Breast epithelium (tissue), 3 donors: ENCODE measurements at regions not wholly inside any gene's neighbourhood (a gene's known extent, or its start where the extent isn't known, plus 50 kb on each side); places are given as distances from the start of the nearest gene placed in this dataset.

Experiments used
- CTCF ChIP-seq, 3 donors: fragments of 450-650 bp; IDR thresholded peaks; one replicate each; pipeline ENCODE4 v1.5.1; 2016 to 2017; ENCODE audit warnings: antibody characterized with exemption in 3 of 3, mild to moderate bottlenecking in 3 of 3, moderate library complexity in 3 of 3
- POLR2A ChIP-seq: fragments of 450-650 bp; IDR thresholded peaks from one replicate; pipeline ENCODE4 v1.6.1; 2016; ENCODE audit warnings: antibody characterized with exemption, mild to moderate bottlenecking, moderate library complexity

DNA sequence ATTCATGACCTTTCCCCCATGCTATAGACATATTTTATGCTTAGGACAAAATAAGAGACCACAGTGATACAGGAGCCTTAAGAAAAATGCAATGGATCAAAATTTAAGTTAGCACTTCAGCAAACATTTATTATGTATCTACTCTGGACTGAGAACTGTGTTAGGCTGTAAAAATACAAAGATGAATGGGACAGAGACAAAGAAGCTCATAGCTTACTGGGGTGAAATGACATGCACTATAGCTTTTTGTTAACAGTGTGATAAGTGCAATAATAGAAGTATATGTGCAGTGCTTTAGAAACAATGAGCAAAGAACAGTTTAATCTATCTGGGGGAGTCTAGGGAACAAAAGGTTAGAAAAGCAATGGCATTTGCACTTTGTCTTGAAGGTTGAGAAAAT, 1543.1 kb downstream of the FAM181B start:
- no peak for TF ChIP-seq POLR2A
- no peak for TF ChIP-seq CTCF (IDR thresholded peaks at IDR 0.05)
